GM21360 (cell line): ENCODE measurements at regions not wholly inside any gene's neighbourhood (a gene's known extent, or its start where the extent isn't known, plus 50 kb on each side); places are given as distances from the start of the nearest gene placed in this dataset.

ENCODE experiments used
- ATAC-seq: cut with Tn5 transposase; IDR thresholded peaks from one replicate; pipeline ENCODE4 v1.9.1; 2021; ENCODE audit warnings: mild to moderate bottlenecking, moderate library complexity; ENCODE audit not compliant: unreplicated experiment

GRCh38 chr3:23663661-23664186, 142.0 kb upstream of the UBE2E1 start:
- ATAC-seq, result no peak

- no peak for ATAC-seq
These were observed 141.3 kb upstream of the UBE2E1 start for GRCh38 chr3:23664459-23664858.

GRCh38 chr3:23665741-23666140, 140.0 kb upstream of the UBE2E1 start:
- no peak for ATAC-seq

GRCh38 chr3:23666818-23667217, 138.9 kb upstream of the UBE2E1 start:
- ATAC-seq, result no peak

GRCh38 chr3:23667536-23668429, 138.0 kb upstream of the UBE2E1 start:
- ATAC-seq, result no peak

- no peak for ATAC-seq
These were observed 137.3 kb upstream of the UBE2E1 start for GRCh38 chr3:23668430-23668904.

- ATAC-seq, result no peak
These were observed 136.1 kb upstream of the UBE2E1 start for GRCh38 chr3:23669541-23670255.

- no peak for ATAC-seq
These were observed 133.7 kb upstream of the UBE2E1 start for GRCh38 chr3:23671851-23672589.

GRCh38 chr3:23672628-23673027, 133.1 kb upstream of the UBE2E1 start:
- ATAC-seq, result no peak

GRCh38 chr3:23675010-23675409, 130.7 kb upstream of the UBE2E1 start:
- no peak for ATAC-seq

- no peak for ATAC-seq
These were observed 129.7 kb upstream of the UBE2E1 start for GRCh38 chr3:23676093-23676492.

- ATAC-seq, result no peak
These were observed 123.1 kb upstream of the UBE2E1 start for GRCh38 chr3:23682646-23683045.

- no peak for ATAC-seq
These were observed 120.1 kb upstream of the UBE2E1 start for GRCh38 chr3:23685541-23686258.

GRCh38 chr3:23686519-23686918, 119.2 kb upstream of the UBE2E1 start:
- no peak for ATAC-seq

GRCh38 chr3:23691357-23691895, 114.3 kb upstream of the UBE2E1 start:
- no peak for ATAC-seq

- no peak for ATAC-seq
These were observed 108.9 kb upstream of the UBE2E1 start for GRCh38 chr3:23696842-23697241.

- ATAC-seq, result no peak
These were observed 108.3 kb upstream of the UBE2E1 start for GRCh38 chr3:23697416-23697815.

- ATAC-seq, result no peak
These were observed 107.0 kb upstream of the UBE2E1 start for GRCh38 chr3:23698652-23699313.

GRCh38 chr3:23700616-23701015, 105.1 kb upstream of the UBE2E1 start:
- ATAC-seq, result no peak
